Mucosa of rectum (tissue), 2 donors: ENCODE measurements at regions not wholly inside any gene's neighbourhood (a gene's known extent, or its start where the extent isn't known, plus 50 kb on each side); places are given as distances from the start of the nearest gene placed in this dataset.

Experiments
- H3K27ac ChIP-seq, 2 donors: one replicate each; pipeline ENCODE4 v1.7.0; 2013; ENCODE audit warnings: inconsistent platforms in 2 of 2, low read depth in 2 of 2, low read length in 2 of 2
- H3K27me3 ChIP-seq, 2 donors: one replicate each; pipeline ENCODE4 v1.7.0; 2013; ENCODE audit warnings: low read length in 2 of 2; ENCODE audit not compliant: control insufficient read depth in 2 of 2, insufficient read depth in 2 of 2
- H3K36me3 ChIP-seq, 2 donors: one replicate each; pipeline ENCODE4 v1.7.0; 2013; ENCODE audit warnings: low read length in 2 of 2; ENCODE audit not compliant: control insufficient read depth in 2 of 2, insufficient read depth in 2 of 2
- H3K4me1 ChIP-seq, 2 donors: one replicate each; pipeline ENCODE4 v1.7.0; 2013; ENCODE audit warnings: low read length in 2 of 2, mild to moderate bottlenecking in 1 of 2; ENCODE audit not compliant: control insufficient read depth in 2 of 2, insufficient read depth in 2 of 2
- H3K4me3 ChIP-seq, 2 donors: one replicate each; pipeline ENCODE4 v1.7.0; 2013; ENCODE audit warnings: low read length in 2 of 2
- H3K9ac ChIP-seq, 2 donors: one replicate each; pipeline ENCODE4 v1.7.0; 2013; ENCODE audit warnings: low read length in 2 of 2, low read depth in 1 of 2, mild to moderate bottlenecking in 1 of 2
- H3K9me3 ChIP-seq, 2 donors: one replicate each; pipeline ENCODE4 v1.7.0; 2013; ENCODE audit warnings: low read length in 2 of 2; ENCODE audit not compliant: control insufficient read depth in 2 of 2
- donor health status: healthy.
- donor health status: Normal muscosa, but diverticular disease.

DNA sequence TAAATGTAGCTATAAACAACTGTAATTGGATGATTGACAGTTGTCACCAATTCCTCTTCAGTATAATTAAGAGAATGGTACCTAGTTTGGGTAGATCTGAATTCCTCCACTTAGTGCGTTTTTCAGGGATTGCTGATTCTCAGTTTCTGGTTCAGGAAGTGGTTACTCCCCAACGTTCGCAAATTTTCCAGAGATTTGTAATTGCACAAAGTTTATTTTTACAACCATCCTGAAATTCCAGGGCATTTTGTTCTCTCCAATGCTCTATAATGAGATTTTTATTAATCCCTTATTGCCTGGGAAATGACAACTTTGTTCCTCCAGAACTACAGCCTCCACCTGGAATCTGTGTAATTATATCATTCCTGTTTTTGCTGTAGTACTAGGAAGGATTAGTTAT, 710.6 kb upstream of the ZEB2 start:
- no peaks in the 10 kb centered on the region for H3K4me1 ChIP-seq
- no peak overlapping the region for H3K9ac ChIP-seq
- H3K36me3 ChIP-seq, result no peaks in the 10 kb centered on the region
- no peaks in the 10 kb centered on the region for H3K27me3 ChIP-seq
- H3K27ac ChIP-seq, result no peak overlapping the region
- no peaks in the 10 kb centered on the region for H3K9me3 ChIP-seq
- no peak overlapping the region for H3K4me3 ChIP-seq

DNA sequence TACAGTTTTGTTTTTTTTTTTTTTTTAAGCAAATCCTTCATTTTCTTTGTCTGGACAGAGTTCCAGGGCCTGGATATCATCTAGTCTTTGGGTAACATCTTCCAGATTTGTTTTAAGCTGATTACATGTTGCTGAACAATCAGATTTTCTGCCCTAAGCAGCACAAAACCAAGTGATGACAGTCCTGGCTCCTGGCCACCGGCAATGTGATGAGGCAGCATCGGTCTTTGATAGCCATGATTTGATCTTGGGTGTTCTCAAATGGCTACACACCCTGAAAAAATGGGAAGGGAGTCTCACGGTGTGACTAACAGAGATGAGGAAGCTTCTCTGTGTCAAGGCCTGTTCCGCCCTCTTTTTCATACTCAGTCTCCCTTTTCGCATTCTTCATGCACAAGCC, 708.6 kb upstream of the ZEB2 start:
- Histone ChIP-seq H3K27ac (no peak overlapping the region), H3K9ac (no peak overlapping the region), H3K4me3 (no peak overlapping the region), H3K4me1 (no peaks in the 10 kb centered on the region), H3K27me3 (no peaks in the 10 kb centered on the region), H3K9me3 (no peaks in the 10 kb centered on the region), H3K36me3 (no peaks in the 10 kb centered on the region)

GRCh38 chr2:145226901-145227300, 707.0 kb upstream of the ZEB2 start:
- H3K27me3 ChIP-seq, result no peaks in the 10 kb centered on the region
- no peak overlapping the region for H3K4me3 ChIP-seq
- H3K27ac ChIP-seq, result no peak overlapping the region
- H3K9me3 ChIP-seq, result no peaks in the 10 kb centered on the region
- H3K9ac ChIP-seq, result no peak overlapping the region
- H3K36me3 ChIP-seq, result no peaks in the 10 kb centered on the region
- H3K4me1 ChIP-seq, result no peaks in the 10 kb centered on the region

DNA sequence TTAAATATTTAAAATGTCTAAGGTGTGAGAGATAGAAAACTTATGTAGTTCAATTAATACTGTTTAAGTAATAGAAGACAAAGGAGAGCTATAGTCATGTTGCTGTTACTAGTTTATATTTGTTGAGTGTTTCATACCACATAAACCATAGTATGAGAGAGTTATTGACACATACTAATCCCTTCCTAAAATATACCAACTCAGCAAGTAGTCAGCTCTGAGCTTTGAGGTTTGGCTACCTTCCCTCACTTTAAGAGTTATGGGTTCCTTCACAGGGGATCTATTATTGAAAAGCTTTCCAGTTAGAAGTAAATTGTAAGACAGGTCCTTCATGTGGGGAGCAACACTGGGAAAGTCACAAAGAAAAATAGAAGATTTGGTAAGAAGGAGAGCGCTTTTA, 701.6 kb upstream of the ZEB2 start:
- Histone ChIP-seq H3K9ac (no peak overlapping the region), H3K4me1 (no peaks in the 10 kb centered on the region), H3K27ac (no peak overlapping the region), H3K9me3 (no peaks in the 10 kb centered on the region), H3K27me3 (no peaks in the 10 kb centered on the region), H3K36me3 (no peaks in the 10 kb centered on the region), H3K4me3 (no peak overlapping the region)

- Histone ChIP-seq H3K4me3 (no peak overlapping the region), H3K27ac (no peak overlapping the region), H3K9ac (no peak overlapping the region), H3K9me3 (no peaks in the 10 kb centered on the region), H3K27me3 (no peaks in the 10 kb centered on the region), H3K4me1 (no peaks in the 10 kb centered on the region), H3K36me3 (no peaks in the 10 kb centered on the region)
These were observed 701.1 kb upstream of the ZEB2 start for GRCh38 chr2:145221032-145221431.

DNA sequence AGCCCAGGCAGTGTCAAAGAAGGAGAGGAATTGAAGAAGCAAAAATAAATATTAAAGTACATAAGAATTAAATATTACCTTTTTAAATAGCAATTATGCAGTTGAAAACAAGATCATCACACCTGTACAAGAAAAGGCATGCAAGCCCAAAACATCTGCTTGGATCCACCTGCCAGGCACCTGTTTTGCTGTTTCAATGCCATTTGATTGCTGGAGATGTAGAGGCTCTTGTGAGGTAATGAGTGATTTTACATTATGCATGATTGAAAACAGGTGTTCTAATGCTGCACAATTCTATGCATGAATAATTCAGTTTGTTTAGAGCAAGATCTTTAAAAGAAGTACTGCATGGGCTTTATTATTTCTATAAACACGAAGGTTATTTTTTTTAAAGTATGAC, 700.6 kb upstream of the ZEB2 start:
- no peak overlapping the region for H3K4me3 ChIP-seq
- no peaks in the 10 kb centered on the region for H3K36me3 ChIP-seq
- no peaks in the 10 kb centered on the region for H3K9me3 ChIP-seq
- H3K4me1 ChIP-seq, result no peaks in the 10 kb centered on the region
- H3K27ac ChIP-seq, result no peak overlapping the region
- no peak overlapping the region for H3K9ac ChIP-seq
- H3K27me3 ChIP-seq, result no peaks in the 10 kb centered on the region

- no peaks in the 10 kb centered on the region for H3K36me3 ChIP-seq
- H3K9me3 ChIP-seq, result no peaks in the 10 kb centered on the region
- no peaks in the 10 kb centered on the region for H3K27me3 ChIP-seq
- no peaks in the 10 kb centered on the region for H3K4me1 ChIP-seq
- H3K4me3 ChIP-seq, result no peak overlapping the region
- H3K9ac ChIP-seq, result no peak overlapping the region
- no peak overlapping the region for H3K27ac ChIP-seq
These were observed 688.0 kb upstream of the ZEB2 start for GRCh38 chr2:145207884-145208283.

DNA sequence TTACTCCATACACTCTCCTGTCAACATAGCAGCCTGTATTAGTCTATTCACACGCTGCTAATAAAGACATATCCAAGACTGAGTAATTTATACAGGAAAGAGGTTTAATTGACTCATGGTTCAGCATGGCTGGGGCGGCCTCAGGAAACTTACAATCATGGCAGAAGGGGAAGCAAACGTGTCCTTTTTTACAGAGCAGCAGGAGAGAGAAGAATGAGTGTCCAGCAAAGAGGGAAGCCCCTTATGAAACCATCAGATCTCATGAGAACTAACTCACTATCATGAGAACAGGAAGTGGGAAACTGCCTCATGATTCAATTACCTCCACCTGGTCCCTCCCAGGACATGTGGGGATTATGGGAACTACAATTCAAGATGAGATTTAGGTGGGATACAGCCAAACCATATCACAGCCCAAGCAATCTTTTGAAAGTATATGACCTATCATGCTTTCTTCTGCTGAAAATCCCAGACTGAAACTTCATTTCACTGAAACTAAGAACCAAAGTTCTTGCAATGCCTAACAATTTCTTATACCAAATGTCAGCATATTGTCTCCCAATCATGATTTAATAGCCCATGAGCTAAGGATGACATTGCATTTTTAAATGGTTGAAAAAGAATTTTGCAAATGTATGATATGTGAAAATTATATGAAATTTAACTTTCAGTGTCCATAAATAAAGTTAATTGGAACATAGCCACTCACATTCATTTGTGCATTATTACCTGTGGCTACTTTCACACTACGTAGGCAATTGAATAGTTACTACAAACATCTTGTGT, 686.8 kb upstream of the ZEB2 start:
- no peak overlapping the region for H3K27ac ChIP-seq
- H3K9ac ChIP-seq, result no peak overlapping the region

DNA sequence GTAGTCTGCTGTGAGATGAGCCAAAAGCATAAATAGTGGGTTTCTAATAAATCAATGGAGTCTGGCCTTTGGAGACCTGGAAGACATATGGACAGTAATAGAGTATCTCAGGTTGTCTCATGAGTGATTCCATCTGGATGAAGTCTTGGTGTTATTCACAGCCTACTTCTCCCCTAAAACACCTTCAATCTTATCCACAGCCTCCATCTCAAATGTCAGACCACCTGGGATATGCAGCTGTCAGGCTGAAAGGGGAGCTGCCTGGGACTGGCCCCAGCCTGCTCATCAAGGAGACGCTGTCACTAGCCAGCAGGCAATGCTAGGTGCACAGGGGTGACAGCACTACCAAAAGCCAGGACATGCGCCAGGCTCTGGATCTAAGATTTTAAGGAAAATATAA, 684.0 kb upstream of the ZEB2 start:
- H3K27ac ChIP-seq, result no peak overlapping the region

More for the DNA sequence above, 686.8 kb upstream of the ZEB2 start:
- Histone ChIP-seq H3K9me3 (no peaks in the 10 kb centered on the region), H3K27me3 (no peaks in the 10 kb centered on the region), H3K36me3 (no peaks in the 10 kb centered on the region), H3K4me3 (no peak overlapping the region), H3K4me1 (no peaks in the 10 kb centered on the region)

GRCh38 chr2:145199827-145200706, 680.1 kb upstream of the ZEB2 start:
- H3K27ac ChIP-seq, result no peak overlapping the region

More for the DNA sequence above, 684.0 kb upstream of the ZEB2 start:
- Histone ChIP-seq H3K36me3 (no peaks in the 10 kb centered on the region), H3K4me1 (no peaks in the 10 kb centered on the region), H3K9me3 (no peaks in the 10 kb centered on the region), H3K4me3 (no peak overlapping the region), H3K27me3 (no peaks in the 10 kb centered on the region), H3K9ac (no peak overlapping the region)

More at GRCh38 chr2:145199827-145200706, 680.1 kb upstream of the ZEB2 start:
- H3K27me3 ChIP-seq, result no peaks in the 10 kb centered on the region
- no peaks in the 10 kb centered on the region for H3K36me3 ChIP-seq
- H3K4me3 ChIP-seq, result no peak overlapping the region
- no peaks in the 10 kb centered on the region for H3K4me1 ChIP-seq
- no peaks in the 10 kb centered on the region for H3K9me3 ChIP-seq
- H3K9ac ChIP-seq, result no peak overlapping the region
